MM.1S (cell line): ENCODE measurements at regions not wholly inside any gene's neighbourhood (a gene's known extent, or its start where the extent isn't known, plus 50 kb on each side); places are given as distances from the start of the nearest gene placed in this dataset.

Source experiments
- DNase-seq: peaks from one replicate; pipeline ENCODE4 v3.0.0-alpha.2; 2015
- H2AFZ ChIP-seq: fragments of 300-600 bp; sonication (generic); 2 replicates; pipeline ENCODE4 v1.6.0; 2016; ENCODE audit warnings: antibody characterized with exemption, low read length
- H3F3A ChIP-seq: fragments of 300-600 bp; sonication (generic); 2 replicates; pipeline ENCODE4 v1.6.1; 2016; ENCODE audit warnings: mild to moderate bottlenecking, antibody characterized with exemption, low read length, moderate library complexity, mixed read lengths; ENCODE audit not compliant: insufficient read depth
- H3K27ac ChIP-seq: fragments of 300-600 bp; sonication (generic); 2 replicates; pipeline ENCODE4 v1.5.1; 2016; ENCODE audit warnings: mild to moderate bottlenecking, low read length
- H3K27me3 ChIP-seq: fragments of 300-600 bp; sonication (generic); replicated peaks from 2 replicates; pipeline ENCODE4 v1.6.0; 2016; ENCODE audit warnings: low read length; ENCODE audit not compliant: insufficient read depth
- H3K36me3 ChIP-seq: fragments of 300-600 bp; sonication (generic); replicated peaks from 2 replicates; pipeline ENCODE4 v1.6.1; 2016; ENCODE audit warnings: mild to moderate bottlenecking, low read length, mixed read lengths; ENCODE audit not compliant: insufficient read depth
- H3K4me1 ChIP-seq: fragments of 300-600 bp; sonication (generic); 2 replicates; pipeline ENCODE4 v1.6.1; 2016; ENCODE audit warnings: low read length, mixed read lengths
- H3K4me2 ChIP-seq: fragments of 300-600 bp; sonication (generic); 2 replicates; pipeline ENCODE4 v1.6.0; 2016; ENCODE audit warnings: low read depth, low read length
- H3K4me3 ChIP-seq: fragments of 300-600 bp; sonication (generic); 2 replicates; pipeline ENCODE4 v1.5.1; 2016; ENCODE audit warnings: low read length, mixed read lengths
- H3K79me2 ChIP-seq: fragments of 300-600 bp; sonication (generic); 2 replicates; pipeline ENCODE4 v1.6.1; 2016; ENCODE audit warnings: mixed run types, low read length, mixed read lengths
- H3K9ac ChIP-seq: fragments of 300-600 bp; sonication (generic); 2 replicates; pipeline ENCODE4 v1.6.1; 2016; ENCODE audit warnings: low read length, mixed read lengths
- H3K9me2 ChIP-seq: fragments of 300-600 bp; sonication (generic); replicated peaks from 2 replicates; pipeline ENCODE4 v1.6.1; 2016; ENCODE audit warnings: mild to moderate bottlenecking, low read length, mixed read lengths; ENCODE audit not compliant: insufficient read depth
- H3K9me3 ChIP-seq: fragments of 300-600 bp; sonication (generic); replicated peaks from 2 replicates; pipeline ENCODE4 v1.6.1; 2016; ENCODE audit warnings: mild to moderate bottlenecking, low read length, mixed read lengths; ENCODE audit not compliant: insufficient read depth
- H4K20me1 ChIP-seq: fragments of 300-600 bp; sonication (generic); 2 replicates; pipeline ENCODE4 v1.6.1; 2016; ENCODE audit warnings: mild to moderate bottlenecking, low read length, moderate library complexity, mixed read lengths; ENCODE audit not compliant: insufficient read depth
- CTCF ChIP-seq: fragments of 300-600 bp; sonication (generic); IDR thresholded peaks from 2 replicates; pipeline ENCODE4 v1.5.1; 2016; ENCODE audit warnings: antibody characterized with exemption, low read length, mixed read lengths
- EZH2 ChIP-seq: fragments of 300-600 bp; sonication (generic); optimal IDR thresholded peaks from 2 replicates; pipeline ENCODE3; 2017; ENCODE audit warnings: low read depth, mild to moderate bottlenecking, antibody characterized with exemption, low read length, mixed read lengths
- EZH2phosphoT487 ChIP-seq: fragments of 300-600 bp; sonication (generic); IDR thresholded peaks from 2 replicates; pipeline ENCODE4 v1.6.1; 2018; ENCODE audit warnings: antibody characterized with exemption, low read length

GRCh38 chr7:36025190-36025589 lies 127.9 kb upstream of the EEPD1 start:
- H3K79me2 ChIP-seq, result no peaks in the 10 kb centered on the region
- no peak overlapping the region for H3K4me2 ChIP-seq
- H3K9ac ChIP-seq, result no peak overlapping the region
- no peaks in the 10 kb centered on the region for H4K20me1 ChIP-seq
- no peaks in the 10 kb centered on the region for H3K4me1 ChIP-seq
- no peaks in the 10 kb centered on the region for H3K9me2 ChIP-seq
- H2AFZ ChIP-seq, result no peak overlapping the region
- no peaks in the 10 kb centered on the region for H3K27me3 ChIP-seq
- H3K36me3 ChIP-seq, result no peaks in the 10 kb centered on the region
- no peaks in the 10 kb centered on the region for H3K9me3 ChIP-seq
- TF ChIP-seq CTCF (no peak), EZH2 (no peak), EZH2phosphoT487 (no peak)
- H3K27ac ChIP-seq, result no peak overlapping the region
- no peak overlapping the region for H3K4me3 ChIP-seq
- H3F3A ChIP-seq, result no peaks in the 10 kb centered on the region
- no peak for DNase-seq

GRCh38 chr7:36029311-36029710 lies 123.7 kb upstream of the EEPD1 start:
- Histone ChIP-seq H3K27ac (no peak overlapping the region), H3K27me3 (no peaks in the 10 kb centered on the region), H4K20me1 (no peaks in the 10 kb centered on the region), H3K9ac (no peak overlapping the region), H2AFZ (no peak overlapping the region), H3K36me3 (no peaks in the 10 kb centered on the region), H3K4me2 (no peak overlapping the region), H3K79me2 (no peaks in the 10 kb centered on the region), H3K4me3 (no peak overlapping the region), H3K4me1 (no peaks in the 10 kb centered on the region), H3K9me3 (no peaks in the 10 kb centered on the region), H3F3A (no peaks in the 10 kb centered on the region), H3K9me2 (no peaks in the 10 kb centered on the region)
- DNase-seq, result no peak
- no peak for TF ChIP-seq EZH2
- no peak for TF ChIP-seq EZH2phosphoT487

- no peak overlapping the region for H3K9ac ChIP-seq
- no peak for DNase-seq
- H3K27me3 ChIP-seq, result no peaks in the 10 kb centered on the region
- H3K4me1 ChIP-seq, result no peaks in the 10 kb centered on the region
- no peaks in the 10 kb centered on the region for H3K9me3 ChIP-seq
- H3K27ac ChIP-seq, result no peak overlapping the region
- no peaks in the 10 kb centered on the region for H3F3A ChIP-seq
- no peak overlapping the region for H3K4me2 ChIP-seq
- no peak for TF ChIP-seq EZH2
- no peak for TF ChIP-seq EZH2phosphoT487
- TF ChIP-seq CTCF, result no peak
- H3K79me2 ChIP-seq, result no peaks in the 10 kb centered on the region
- no peaks in the 10 kb centered on the region for H3K36me3 ChIP-seq
- no peak overlapping the region for H3K4me3 ChIP-seq
- H4K20me1 ChIP-seq, result no peaks in the 10 kb centered on the region
- H3K9me2 ChIP-seq, result no peaks in the 10 kb centered on the region
- no peak overlapping the region for H2AFZ ChIP-seq
These were observed 123.1 kb upstream of the EEPD1 start for GRCh38 chr7:36029853-36030515.

GRCh38 chr7:36032361-36032818 lies 120.7 kb upstream of the EEPD1 start:
- Histone ChIP-seq H2AFZ (no peak overlapping the region), H4K20me1 (no peaks in the 10 kb centered on the region), H3F3A (no peaks in the 10 kb centered on the region), H3K27ac (no peak overlapping the region), H3K9me2 (no peaks in the 10 kb centered on the region), H3K9me3 (no peaks in the 10 kb centered on the region), H3K36me3 (no peaks in the 10 kb centered on the region), H3K4me1 (no peaks in the 10 kb centered on the region), H3K79me2 (no peaks in the 10 kb centered on the region), H3K27me3 (no peaks in the 10 kb centered on the region), H3K4me3 (no peak overlapping the region), H3K9ac (no peak overlapping the region), H3K4me2 (no peak overlapping the region)
- DNase-seq, result no peak
- no peak for TF ChIP-seq EZH2phosphoT487
- TF ChIP-seq EZH2, result no peak
- no peak for TF ChIP-seq CTCF
